SU-DHL-6 (cell line): ENCODE measurements at regions not wholly inside any gene's neighbourhood (a gene's known extent, or its start where the extent isn't known, plus 50 kb on each side); places are given as distances from the start of the nearest gene placed in this dataset.

Experiments used
- H2AFZ ChIP-seq: fragments of 200-600 bp; sonication (generic); 2 replicates; pipeline ENCODE4 v1.6.1; 2014; ENCODE audit warnings: low read depth, mild to moderate bottlenecking, moderate library complexity, mixed read lengths, antibody characterized with exemption, low read length; ENCODE audit not compliant: severe bottlenecking
- H3F3A ChIP-seq: fragments of 200-600 bp; shearing (Covaris generic); 2 replicates; pipeline ENCODE4 v1.6.0; 2016; ENCODE audit warnings: antibody characterized with exemption, mild to moderate bottlenecking; ENCODE audit not compliant: insufficient read depth
- H3K27ac ChIP-seq: fragments of 200-600 bp; sonication (generic); 2 replicates; pipeline ENCODE4 v1.5.1; 2016; ENCODE audit warnings: low read depth, mild to moderate bottlenecking, low read length, moderate library complexity, mixed read lengths
- H3K27me3 ChIP-seq: fragments of 200-600 bp; sonication (generic), shearing (Covaris generic); 2 replicates; pipeline ENCODE4 v1.6.0; 2014; ENCODE audit warnings: mild to moderate bottlenecking, low read length
- H3K36me3 ChIP-seq: fragments of 200-600 bp; sonication (generic); 2 replicates; pipeline ENCODE4 v1.6.1; 2014; ENCODE audit warnings: mild to moderate bottlenecking, low read length, mixed read lengths
- H3K4me2 ChIP-seq: fragments of 300-600, 200-600 bp; shearing (Covaris generic), sonication (generic); 2 replicates; pipeline ENCODE4 v1.6.0; 2014; ENCODE audit warnings: low read length, low read depth, mild to moderate bottlenecking; ENCODE audit not compliant: poor library complexity, severe bottlenecking
- H3K4me3 ChIP-seq: fragments of 200-600 bp; sonication (generic); 2 replicates; pipeline ENCODE4 v1.5.1; 2014; ENCODE audit warnings: antibody characterized with exemption, low read length, mild to moderate bottlenecking, mixed read lengths; ENCODE audit not compliant: insufficient read depth, poor library complexity, severe bottlenecking
- H3K79me2 ChIP-seq: fragments of 200-600 bp; sonication (generic); 2 replicates; pipeline ENCODE4 v1.6.1; 2014; ENCODE audit warnings: mild to moderate bottlenecking, low read length, moderate library complexity; ENCODE audit not compliant: insufficient read depth
- H3K9ac ChIP-seq: fragments of 200-600 bp; sonication (generic); 2 replicates; pipeline ENCODE4 v1.7.0; 2014; ENCODE audit warnings: mild to moderate bottlenecking, low read length
- H3K9me2 ChIP-seq: fragments of 200-600 bp; sonication (generic); replicated peaks from 2 replicates; pipeline ENCODE4 v1.6.1; 2014; ENCODE audit warnings: low read length; ENCODE audit not compliant: insufficient read depth
- H3K9me3 ChIP-seq: fragments of 200-600 bp; sonication (generic); 2 replicates; pipeline ENCODE4 v1.6.1; 2014; ENCODE audit warnings: low read length, mixed read lengths; ENCODE audit not compliant: insufficient read depth
- H4K20me1 ChIP-seq: fragments of 200-600 bp; sonication (generic); 2 replicates; pipeline ENCODE4 v1.6.1; 2014; ENCODE audit warnings: low read depth, mild to moderate bottlenecking, antibody characterized with exemption, low read length, moderate library complexity, mixed read lengths
- CTCF ChIP-seq: fragments of 200-600 bp; sonication (generic); IDR thresholded peaks from one replicate; pipeline ENCODE4 v1.5.1; 2017; ENCODE audit warnings: antibody characterized with exemption, mild to moderate bottlenecking, low read length, moderate library complexity; ENCODE audit not compliant: insufficient read depth, poor library complexity, severe bottlenecking
- EZH2phosphoT487 ChIP-seq: fragments of 200-600 bp; sonication (generic), shearing (Covaris generic); conservative IDR thresholded peaks from 2 replicates; pipeline ENCODE4 v1.6.1; 2018; ENCODE audit warnings: mild to moderate bottlenecking, antibody characterized with exemption, low read length, moderate library complexity, mixed read lengths

- H3K9me2 ChIP-seq, result no peaks in the 10 kb centered on the region
- H3K9ac ChIP-seq, result no peak overlapping the region
- H3K4me2 ChIP-seq, result no peak overlapping the region
- TF ChIP-seq EZH2phosphoT487 (no peak), CTCF (no peak)
- no peaks in the 10 kb centered on the region for H3F3A ChIP-seq
- no peak overlapping the region for H3K27ac ChIP-seq
- no peak overlapping the region for H2AFZ ChIP-seq
- no peaks in the 10 kb centered on the region for H3K27me3 ChIP-seq
- H3K4me3 ChIP-seq, result no peak overlapping the region
- no peaks in the 10 kb centered on the region for H3K36me3 ChIP-seq
- no peaks in the 10 kb centered on the region for H3K9me3 ChIP-seq
- H4K20me1 ChIP-seq, result no peaks in the 10 kb centered on the region
- H3K79me2 ChIP-seq, result no peaks in the 10 kb centered on the region
Measured at GRCh38 chr6:40097590-40097989, 163.3 kb upstream of the MOCS1 start.

- TF ChIP-seq EZH2phosphoT487, result no peak
- no peak for TF ChIP-seq CTCF
- Histone ChIP-seq H3K4me2 (no peak overlapping the region), H3F3A (no peaks in the 10 kb centered on the region), H3K9me2 (no peaks in the 10 kb centered on the region), H3K79me2 (no peaks in the 10 kb centered on the region), H4K20me1 (no peaks in the 10 kb centered on the region), H3K36me3 (no peaks in the 10 kb centered on the region), H3K27ac (no peak overlapping the region), H3K27me3 (no peaks in the 10 kb centered on the region), H3K4me3 (no peak overlapping the region), H3K9me3 (no peaks in the 10 kb centered on the region), H2AFZ (no peak overlapping the region), H3K9ac (no peak overlapping the region)
Measured at GRCh38 chr6:40083141-40083920, 149.1 kb upstream of the MOCS1 start.

GRCh38 chr6:40082278-40083043, 148.2 kb upstream of the MOCS1 start:
- no peaks in the 10 kb centered on the region for H3K9me2 ChIP-seq
- no peak overlapping the region for H3K4me3 ChIP-seq
- H2AFZ ChIP-seq, result no peak overlapping the region
- H3K27me3 ChIP-seq, result no peaks in the 10 kb centered on the region
- no peaks in the 10 kb centered on the region for H3F3A ChIP-seq
- no peaks in the 10 kb centered on the region for H4K20me1 ChIP-seq
- H3K9me3 ChIP-seq, result no peaks in the 10 kb centered on the region
- no peaks in the 10 kb centered on the region for H3K36me3 ChIP-seq
- H3K27ac ChIP-seq, result no peak overlapping the region
- no peak overlapping the region for H3K9ac ChIP-seq
- H3K79me2 ChIP-seq, result no peaks in the 10 kb centered on the region
- TF ChIP-seq EZH2phosphoT487, result no peak
- no peak for TF ChIP-seq CTCF
- H3K4me2 ChIP-seq, result no peak overlapping the region
